8988T (cell line): ENCODE measurements at regions not wholly inside any gene's neighbourhood (a gene's known extent, or its start where the extent isn't known, plus 50 kb on each side); places are given as distances from the start of the nearest gene placed in this dataset.

Experiments used
- DNase-seq: peaks from one replicate; pipeline ENCODE4 v3.0.0; 2011

- DNase-seq: no peak
These were observed 234.3 kb upstream of the TANK start for GRCh38 chr2:160925956-160926355.

GRCh38 chr2:160927324-160927723 lies 232.9 kb upstream of the TANK start:
- DNase-seq: no peak

- no peak for DNase-seq
These were observed 231.3 kb upstream of the TANK start for GRCh38 chr2:160928854-160929301.

GRCh38 chr2:160931531-160931930 lies 228.7 kb upstream of the TANK start:
- no peak for DNase-seq

GRCh38 chr2:160932960-160933359 lies 227.3 kb upstream of the TANK start:
- DNase-seq: no peak

GRCh38 chr2:160934263-160934662 lies 226.0 kb upstream of the TANK start:
- no peak for DNase-seq

- no peak for DNase-seq
These were observed 225.2 kb upstream of the TANK start for GRCh38 chr2:160934991-160935390.

GRCh38 chr2:160936044-160936806 lies 224.0 kb upstream of the TANK start:
- DNase-seq: no peak

GRCh38 chr2:160940271-160940670 lies 220.0 kb upstream of the TANK start:
- no peak for DNase-seq

- DNase-seq: no peak
These were observed 219.5 kb upstream of the TANK start for GRCh38 chr2:160940699-160941098.

GRCh38 chr2:160941290-160941846 lies 218.9 kb upstream of the TANK start:
- no peak for DNase-seq

- DNase-seq: no peak
These were observed 217.6 kb upstream of the TANK start for GRCh38 chr2:160942476-160943142.

- DNase-seq: no peak
These were observed 216.8 kb upstream of the TANK start for GRCh38 chr2:160943414-160943813.

GRCh38 chr2:160952464-160953254 lies 207.6 kb upstream of the TANK start:
- no peak for DNase-seq

GRCh38 chr2:160955578-160955977 lies 204.7 kb upstream of the TANK start:
- no peak for DNase-seq

GRCh38 chr2:160956243-160956802 lies 203.9 kb upstream of the TANK start:
- no peak for DNase-seq

GRCh38 chr2:160963957-160964356 lies 196.3 kb upstream of the TANK start:
- DNase-seq: no peak

GRCh38 chr2:160967523-160967922 lies 192.7 kb upstream of the TANK start:
- DNase-seq: no peak

GRCh38 chr2:160968183-160968582 lies 192.0 kb upstream of the TANK start:
- no peak for DNase-seq

GRCh38 chr2:160970052-160970965 lies 189.9 kb upstream of the TANK start:
- DNase-seq: peak; percentile 8

- DNase-seq: no peak
These were observed 186.2 kb upstream of the TANK start for GRCh38 chr2:160973991-160974390.

GRCh38 chr2:160974803-160975202 lies 185.4 kb upstream of the TANK start:
- DNase-seq: no peak
